OCI-LY7 (cell line): ENCODE measurements at regions not wholly inside any gene's neighbourhood (a gene's known extent, or its start where the extent isn't known, plus 50 kb on each side); places are given as distances from the start of the nearest gene placed in this dataset.

Experiments
- CTCF ChIP-seq: fragments of 200-600 bp; sonication (generic); conservative IDR thresholded peaks from 2 replicates; pipeline ENCODE4 v1.5.1; 2014; ENCODE audit warnings: mild to moderate bottlenecking, antibody characterized with exemption, low read length, moderate library complexity, mixed read lengths
- EZH2phosphoT487 ChIP-seq: fragments of 200-600 bp; sonication (generic); IDR thresholded peaks from 2 replicates; pipeline ENCODE4 v1.6.1; 2018; ENCODE audit warnings: low read depth, borderline replicate concordance, mild to moderate bottlenecking, mixed run types, antibody characterized with exemption, low read length, moderate library complexity, mixed read lengths

GRCh38 chr4:180665481-180665880 is 1577.7 kb upstream of the TENM3 start:
- TF ChIP-seq EZH2phosphoT487 = no peak
- TF ChIP-seq CTCF = no peak
